ENCODE measurements at regions not wholly inside any gene's neighbourhood (a gene's known extent, or its start where the extent isn't known, plus 50 kb on each side); places are given as distances from the start of the nearest gene placed in this dataset.

DNA sequence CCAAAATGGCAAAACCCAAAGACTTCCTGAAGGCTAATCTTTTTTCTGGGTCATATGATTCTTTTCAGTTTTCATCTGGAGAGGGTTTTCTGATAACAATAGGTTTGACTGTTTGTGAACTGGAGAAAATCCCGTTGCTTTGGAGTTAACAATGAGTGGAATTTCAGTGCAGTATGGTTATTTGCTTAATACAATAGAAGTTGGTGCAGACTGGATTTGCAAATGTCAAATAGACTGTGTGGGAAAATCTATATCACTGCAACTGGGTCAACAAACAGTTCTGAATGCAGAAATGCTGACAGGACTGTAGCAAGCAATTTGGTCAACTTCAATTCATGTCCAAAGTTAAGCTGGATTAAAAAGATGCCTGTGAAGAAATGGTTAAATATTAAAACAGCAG lies 267.5 kb upstream of the ARGLU1 start:
- DNase-seq (ENCODE audit: low read depth, low spot score), result no peak

DNA sequence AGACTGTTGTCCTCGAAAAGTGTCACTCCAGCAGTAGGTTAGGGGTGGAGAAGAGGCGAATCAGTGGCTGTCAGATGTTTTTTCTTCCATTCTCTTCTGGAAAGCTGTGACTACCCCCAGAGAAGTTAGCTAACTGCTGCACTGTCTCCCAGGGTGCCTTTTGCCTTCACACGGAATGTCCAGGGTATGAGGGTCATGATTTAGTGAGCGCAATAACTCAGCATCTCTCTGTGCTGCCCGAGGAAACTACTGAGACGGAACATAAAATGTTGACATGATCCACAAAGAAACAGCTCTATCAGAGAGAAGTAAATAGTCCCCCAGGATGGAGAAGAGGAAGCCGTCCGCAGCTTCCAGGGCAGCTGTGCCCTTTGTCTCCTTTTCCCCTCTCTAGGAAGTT lies 254.0 kb upstream of the ARGLU1 start:
- no peak for DNase-seq (ENCODE audit: low read depth, low spot score)

DNA sequence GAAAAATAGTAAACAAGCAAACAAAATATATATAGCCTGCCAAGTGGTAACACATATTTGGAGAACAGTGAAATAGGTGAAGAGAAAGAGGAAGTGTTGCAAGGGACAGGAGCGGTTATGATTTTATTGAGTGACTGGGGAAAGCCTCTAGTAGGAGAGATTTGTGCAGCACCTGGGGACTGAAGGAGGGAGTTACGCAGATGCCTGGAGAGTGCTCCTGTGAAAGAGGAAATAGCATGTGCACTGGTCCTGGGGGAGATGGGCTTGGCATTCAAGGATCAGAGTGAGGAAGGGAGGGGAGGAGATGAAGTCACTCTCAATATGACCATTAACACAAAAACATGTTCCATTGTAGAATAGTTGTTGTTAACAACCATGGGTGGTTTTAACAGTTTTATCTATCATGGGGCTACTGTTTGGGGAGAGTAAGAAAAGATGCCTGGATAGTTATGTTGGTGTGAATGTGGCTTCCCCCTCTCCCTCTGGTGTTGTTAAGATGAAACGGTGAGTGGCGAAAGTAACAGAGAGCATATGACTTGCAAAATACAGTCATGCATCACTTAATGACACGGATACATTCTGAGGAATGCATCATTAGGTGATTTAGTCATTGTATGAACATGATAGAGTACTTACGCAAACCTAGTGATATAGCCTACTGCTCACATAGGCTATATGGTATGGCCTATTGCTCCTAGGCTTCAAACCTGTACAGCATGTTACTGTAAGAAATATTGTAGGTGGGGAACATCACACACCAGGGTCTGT lies 251.7 kb upstream of the ARGLU1 start:
- DNase-seq (ENCODE audit: low read depth, low spot score), result no peak

DNA sequence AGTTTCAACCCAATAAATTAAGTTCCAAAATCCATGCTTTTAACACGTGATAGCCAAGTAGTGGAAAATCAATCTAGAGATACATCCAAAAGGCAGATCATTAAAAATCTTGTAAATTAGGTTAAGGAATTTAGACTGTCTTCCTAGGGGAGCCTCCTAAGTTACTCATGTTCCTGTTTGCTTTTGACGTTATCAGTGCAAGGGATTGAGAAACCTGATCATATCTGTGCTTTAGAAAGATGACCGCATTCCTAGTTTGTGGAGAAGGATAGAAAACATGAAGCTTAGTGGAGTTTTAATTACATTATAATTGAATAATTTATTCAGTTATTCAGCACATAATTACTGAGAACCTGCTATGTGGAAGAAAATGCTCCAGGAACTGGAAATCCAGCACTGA lies 251.0 kb upstream of the ARGLU1 start:
- no peak for DNase-seq (ENCODE audit: low read depth, low spot score)

DNA sequence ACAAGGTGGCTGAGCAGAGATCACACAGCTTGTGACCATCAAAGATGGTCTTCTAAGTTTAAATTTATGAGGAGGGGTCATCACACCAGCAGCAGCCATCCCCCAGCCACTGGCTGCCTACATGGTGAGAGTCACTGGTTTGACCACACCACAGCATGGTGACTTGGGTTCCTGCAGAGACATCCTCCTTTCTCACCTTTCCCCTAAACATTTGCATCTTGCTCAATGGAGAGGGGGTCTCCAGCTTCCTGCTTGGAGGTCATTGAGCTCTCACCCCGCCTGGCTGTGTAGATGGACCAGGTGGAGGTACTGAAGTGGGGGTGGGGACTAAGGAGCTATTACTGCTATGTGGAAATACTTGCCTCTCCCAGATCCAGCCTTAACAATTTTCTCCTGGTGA lies 247.6 kb upstream of the ARGLU1 start:
- DNase-seq (ENCODE audit: low read depth, low spot score), result no peak

DNA sequence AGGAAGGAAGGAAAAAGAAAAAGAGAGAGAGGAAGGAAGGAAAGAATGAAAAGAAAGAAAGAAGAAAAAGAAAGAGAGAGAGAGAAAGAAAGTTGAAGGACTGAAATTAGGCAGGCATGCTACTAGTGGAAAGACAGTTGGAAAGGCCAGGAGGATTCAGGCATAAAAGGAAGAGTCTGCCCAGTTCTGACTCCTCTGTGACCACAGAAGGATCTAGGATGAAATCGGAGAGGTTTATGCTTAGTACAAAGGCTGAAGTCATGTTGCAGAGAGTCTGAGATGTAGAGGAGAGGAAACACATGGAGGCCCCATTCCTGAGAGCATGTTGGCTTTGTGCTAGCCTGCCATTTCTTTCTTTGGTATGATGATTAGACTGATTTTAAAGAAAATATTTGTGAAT lies 246.5 kb upstream of the ARGLU1 start:
- no peak for DNase-seq (ENCODE audit: low read depth, low spot score)

DNA sequence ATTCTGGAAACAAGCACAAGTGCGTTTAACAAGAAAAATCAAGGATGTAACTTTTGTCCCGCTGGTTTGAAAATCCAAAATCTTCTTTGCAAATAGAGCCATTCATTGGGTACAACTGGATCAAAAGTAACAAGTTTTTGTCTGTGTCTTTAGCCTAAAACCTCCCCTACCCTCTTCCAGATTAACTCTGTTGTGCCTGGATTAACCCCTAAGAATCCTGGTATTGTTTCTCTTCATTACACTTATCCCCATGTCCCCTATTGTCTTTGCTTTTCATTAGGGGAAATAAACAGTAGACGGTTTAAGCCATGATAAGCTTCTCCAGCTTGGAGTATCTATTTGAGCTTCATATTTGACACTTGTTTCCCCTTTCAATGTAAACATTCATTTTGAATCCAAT lies 242.1 kb upstream of the ARGLU1 start:
- no peak for DNase-seq (ENCODE audit: low read depth, low spot score)

DNA sequence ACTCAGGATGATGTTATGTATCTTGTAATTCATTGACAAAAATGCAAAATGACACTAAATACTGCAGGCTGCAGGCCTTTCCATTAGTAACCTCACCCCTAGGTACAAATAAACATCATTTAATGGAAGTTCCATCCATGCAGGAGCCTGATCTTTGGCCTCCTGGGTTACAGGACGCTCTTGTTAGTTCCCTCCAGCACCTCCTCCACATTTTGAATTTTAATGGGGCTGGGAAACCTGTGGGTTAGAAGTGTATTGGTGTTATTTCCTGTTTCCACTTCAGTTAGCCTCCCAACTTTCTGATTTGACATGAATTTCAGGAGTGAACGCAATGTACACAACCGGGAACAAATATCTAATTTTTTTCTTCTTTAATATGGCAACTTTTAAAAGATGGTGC lies 237.1 kb upstream of the ARGLU1 start:
- DNase-seq (ENCODE audit: low read depth, low spot score), result no peak

DNA sequence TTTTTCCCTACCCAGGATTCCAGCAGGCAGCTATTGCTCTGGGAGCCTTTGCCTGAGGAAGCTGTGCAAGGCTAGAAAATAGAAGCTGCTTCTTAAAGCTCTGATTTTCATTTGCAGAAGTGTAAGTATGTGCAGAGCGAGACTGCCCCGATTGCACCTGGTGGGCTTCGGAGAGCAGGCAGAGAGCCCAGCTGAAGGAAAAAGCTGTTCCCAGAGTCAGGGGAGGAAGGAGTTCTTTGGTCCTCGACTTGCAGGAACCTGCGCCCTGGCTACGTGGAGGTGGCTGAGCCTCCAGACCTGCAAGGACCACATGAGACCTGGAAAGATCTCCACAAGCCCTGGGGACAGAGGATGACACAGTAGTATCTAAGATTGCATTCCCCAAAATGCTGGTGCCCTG lies 235.0 kb upstream of the ARGLU1 start:
- DNase-seq (ENCODE audit: low read depth, low spot score), result no peak

DNA sequence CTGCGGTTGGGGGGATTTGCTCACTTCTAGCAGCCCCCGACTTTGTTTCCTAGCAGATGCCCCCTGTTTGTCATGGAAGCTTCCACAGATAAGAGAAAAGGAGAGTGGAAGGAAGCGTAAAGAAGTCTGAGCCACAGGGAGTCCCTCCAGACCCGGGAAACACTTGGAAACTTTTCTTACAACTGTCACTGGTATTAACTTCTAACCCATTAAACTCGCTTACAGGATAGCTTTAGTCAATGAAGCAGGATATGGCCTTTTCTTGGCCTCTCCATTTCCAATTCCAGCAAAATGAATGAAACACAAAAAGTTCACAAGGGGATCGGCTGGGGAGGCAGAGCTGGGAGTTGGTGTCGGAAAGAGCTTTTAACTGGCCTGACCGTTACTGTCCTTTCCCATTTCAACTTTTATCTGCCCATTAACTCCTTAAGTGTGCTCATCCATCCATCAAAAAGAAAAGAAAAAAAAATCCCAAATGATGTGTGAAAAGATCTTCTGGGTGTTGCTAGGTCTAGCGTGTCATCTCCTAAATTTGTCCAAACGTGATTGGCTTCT lies 231.9 kb upstream of the ARGLU1 start:
- no peak for DNase-seq (ENCODE audit: low read depth, low spot score)

DNA sequence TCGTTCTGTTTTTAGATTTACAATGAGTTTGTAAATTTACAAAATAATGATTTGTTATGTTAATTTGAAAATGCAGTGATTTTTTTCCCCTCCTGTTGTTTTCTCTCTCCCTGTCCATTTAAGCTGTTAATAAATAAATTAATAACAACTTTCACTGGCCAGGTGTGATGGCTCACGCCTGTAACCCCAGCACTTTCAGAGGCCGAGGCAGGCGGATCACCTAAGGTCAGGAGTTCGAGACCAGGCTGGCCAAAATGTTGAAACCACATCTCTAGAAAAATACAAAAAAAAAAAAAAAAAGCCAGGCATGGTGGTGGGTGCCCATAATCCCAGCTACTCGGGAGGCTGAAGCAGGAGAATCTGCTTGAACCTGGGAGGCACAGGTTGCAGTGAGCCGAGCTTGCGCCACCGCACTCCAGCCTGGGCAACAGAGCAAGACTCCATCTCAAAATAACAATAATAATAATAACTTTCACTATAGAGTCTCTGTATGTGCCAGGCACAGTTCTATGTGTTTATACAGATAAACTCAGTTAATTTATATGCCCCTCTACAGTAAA lies 229.2 kb upstream of the ARGLU1 start:
- no peak for DNase-seq (ENCODE audit: low read depth, low spot score)

DNA sequence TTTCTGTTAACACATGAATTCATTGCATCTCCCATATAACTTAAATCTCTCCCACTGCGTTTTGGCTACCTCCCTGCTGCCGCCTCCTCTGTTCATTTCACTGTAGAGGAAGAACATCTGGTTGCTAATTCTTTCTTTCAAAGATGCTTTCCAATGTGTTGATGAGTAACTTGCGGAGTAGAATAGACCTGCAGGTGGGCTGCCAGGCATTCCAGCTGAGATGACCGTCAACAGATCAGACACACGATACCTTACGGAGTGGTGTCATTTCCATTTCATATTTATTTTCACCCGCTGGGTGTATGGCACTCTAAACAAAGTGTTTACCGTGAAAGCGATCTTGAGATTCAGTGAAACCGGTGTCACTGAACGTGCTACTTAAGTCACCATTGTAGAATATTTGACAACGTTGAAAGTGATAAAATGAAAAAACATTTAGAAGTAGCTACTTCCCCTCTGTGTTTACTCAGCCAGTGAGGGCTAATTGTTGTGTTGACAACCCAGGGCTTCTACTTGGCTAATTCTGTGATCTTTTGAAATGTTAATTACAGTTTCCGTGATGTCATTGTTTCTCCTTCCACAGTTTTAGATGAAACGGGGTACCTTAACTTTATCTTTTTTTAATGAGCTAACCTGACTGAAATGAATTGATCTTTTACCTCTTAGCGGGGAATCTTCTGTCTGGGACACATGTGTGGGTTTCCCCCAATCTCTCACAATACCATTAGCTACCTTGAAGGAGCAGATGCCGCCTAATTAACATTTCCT lies 228.5 kb upstream of the ARGLU1 start:
- no peak for DNase-seq (ENCODE audit: low read depth, low spot score)

DNA sequence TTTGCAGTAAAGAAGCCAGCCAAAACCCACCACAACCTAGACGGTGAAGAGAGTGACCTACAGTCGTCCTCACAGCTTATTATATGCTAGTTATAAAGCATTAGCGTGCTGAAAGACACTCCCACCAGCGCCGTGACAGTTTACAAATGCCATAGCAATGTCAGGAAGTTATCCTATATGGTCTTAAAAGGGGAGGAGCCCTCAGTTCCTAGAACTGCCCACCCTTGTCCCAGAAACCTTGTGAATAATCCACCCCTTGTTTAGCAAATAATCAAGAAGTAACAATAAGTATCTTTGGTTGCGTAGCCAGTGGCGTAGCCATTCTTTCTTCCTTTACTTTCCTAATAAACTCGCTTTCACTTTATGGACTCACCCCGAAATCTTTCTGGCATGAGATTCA lies 227.9 kb upstream of the ARGLU1 start:
- DNase-seq (ENCODE audit: low read depth, low spot score), result no peak

DNA sequence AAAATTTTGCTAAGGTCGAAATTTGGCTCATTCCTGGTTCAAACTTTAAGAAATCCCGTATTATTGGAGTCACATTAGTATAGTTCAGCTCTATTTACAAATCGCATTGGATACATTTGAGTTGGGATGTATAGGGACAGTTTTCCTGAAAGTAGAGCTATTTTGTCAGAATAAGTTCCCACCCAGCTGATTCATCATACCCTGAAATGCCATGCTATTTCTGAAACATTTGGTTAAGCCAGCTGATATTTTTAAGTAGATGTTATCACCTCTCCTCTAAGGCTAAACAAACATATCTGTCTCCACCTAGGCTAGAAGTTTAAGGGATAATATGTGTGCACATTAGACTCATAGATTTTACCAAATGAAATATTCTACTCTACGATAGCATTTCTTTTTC lies 226.2 kb upstream of the ARGLU1 start:
- DNase-seq (ENCODE audit: low read depth, low spot score), result no peak

DNA sequence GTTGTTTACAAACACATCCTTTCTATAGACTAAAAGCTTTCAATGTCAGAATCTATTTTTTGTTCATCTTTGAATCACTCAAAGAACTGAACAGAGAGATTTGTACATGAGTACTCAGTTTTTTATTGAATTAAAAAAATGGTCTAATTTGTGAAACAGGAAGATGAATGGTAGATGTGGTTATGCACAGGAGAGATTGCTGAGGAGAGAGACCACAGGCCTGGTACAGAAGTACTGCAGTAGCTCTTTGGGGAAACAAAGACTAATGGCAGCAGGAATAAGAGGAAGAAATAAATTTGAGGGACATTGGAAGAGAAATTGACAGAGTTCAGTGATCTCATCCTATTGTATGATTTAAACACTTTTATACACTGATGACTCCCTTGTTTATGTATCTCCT lies 222.0 kb upstream of the ARGLU1 start:
- no peak for DNase-seq (ENCODE audit: low read depth, low spot score)

DNA sequence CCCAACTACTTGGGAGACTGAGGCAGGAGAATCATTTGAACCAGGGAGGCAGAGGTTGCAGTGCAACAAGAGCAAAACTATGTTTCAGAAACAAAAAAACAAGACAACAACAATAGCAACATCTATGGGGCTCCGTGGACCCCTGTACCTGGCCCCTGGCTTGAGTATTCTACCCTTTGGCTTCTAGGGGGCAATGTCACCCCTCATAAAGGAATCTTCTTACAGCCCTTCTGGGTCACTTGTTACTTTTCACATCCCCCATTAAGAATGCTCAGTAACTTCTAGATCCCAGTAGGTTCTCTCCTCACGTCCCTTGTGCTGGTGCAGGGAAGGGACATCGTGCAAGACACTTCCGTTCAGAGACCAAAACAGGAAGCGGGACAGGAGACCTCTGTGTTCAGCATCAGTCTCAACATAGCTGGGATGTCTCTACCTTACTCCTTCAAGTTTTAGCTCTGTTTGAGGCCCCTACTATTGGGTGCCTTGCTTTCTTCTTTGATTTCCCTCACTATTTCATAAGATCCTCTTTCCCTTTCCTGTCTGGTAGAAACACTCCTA lies 218.1 kb upstream of the ARGLU1 start:
- no peak for DNase-seq (ENCODE audit: low read depth, low spot score)

DNA sequence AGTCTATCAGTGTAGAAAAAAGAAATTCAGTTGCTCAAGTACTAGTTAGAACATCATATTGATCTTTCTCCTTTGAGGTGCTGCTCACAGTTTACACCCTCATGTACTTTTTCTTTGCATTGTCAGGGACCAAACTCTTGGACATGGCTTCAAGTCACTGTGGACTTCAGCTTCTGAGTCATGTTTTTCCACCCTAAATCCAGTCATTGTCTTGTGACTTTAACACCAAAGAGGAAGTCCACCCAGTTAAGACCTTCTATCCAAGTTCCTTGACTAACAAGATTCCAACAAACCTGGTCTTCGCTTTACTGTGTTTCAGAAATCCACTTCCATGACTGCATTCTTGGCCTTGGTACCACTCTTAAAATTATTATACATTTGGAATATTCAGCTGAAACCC lies 206.7 kb upstream of the ARGLU1 start:
- DNase-seq (ENCODE audit: low read depth, low spot score), result no peak

DNA sequence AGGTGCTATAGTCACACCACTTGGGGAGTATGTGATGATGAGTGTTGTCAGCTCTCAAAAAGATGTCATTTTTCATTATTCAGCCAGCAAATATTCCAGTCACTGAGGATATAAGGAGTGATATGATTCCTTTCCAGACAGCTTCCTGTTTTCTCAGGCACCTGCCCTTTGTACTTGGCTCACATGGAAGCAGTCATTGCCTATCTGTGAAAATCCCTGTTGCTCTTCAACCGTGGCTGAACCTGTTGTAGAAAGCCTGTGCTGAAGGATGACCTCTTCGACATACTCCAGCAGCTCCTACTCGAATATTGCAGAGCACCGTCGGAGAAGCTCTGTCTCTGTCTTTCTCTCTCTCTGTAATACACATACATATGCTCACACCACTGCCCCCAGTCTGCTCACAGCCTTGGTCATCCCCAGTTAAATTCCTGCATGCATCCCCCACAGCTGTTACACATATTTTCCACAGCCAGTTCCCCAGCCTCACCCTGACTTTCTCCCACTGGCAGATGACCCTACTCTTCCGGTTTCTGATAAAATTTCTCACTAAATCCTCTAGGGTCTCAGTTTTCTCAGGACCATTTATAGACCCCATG lies 204.2 kb upstream of the ARGLU1 start:
- DNase-seq (ENCODE audit: low read depth, low spot score), result no peak

DNA sequence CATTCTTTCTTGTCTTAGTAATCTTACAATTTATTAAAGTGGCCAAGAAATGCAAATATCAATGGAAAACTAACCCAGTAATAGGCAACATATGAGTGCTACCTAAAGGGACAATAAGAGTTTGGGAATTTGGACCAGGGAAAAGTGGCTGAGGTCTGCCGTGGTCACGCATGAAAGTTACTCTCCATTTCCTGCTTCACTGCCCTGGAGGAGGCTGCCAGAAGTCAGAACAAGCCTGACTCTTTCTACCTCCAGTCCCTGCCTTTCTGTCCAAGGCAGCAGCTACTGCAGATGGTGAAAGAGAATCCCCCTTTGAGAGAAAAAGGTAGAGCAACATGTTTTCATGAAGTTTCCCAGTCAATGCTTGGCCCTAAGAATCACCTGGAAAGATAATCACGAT lies 201.1 kb upstream of the ARGLU1 start:
- no peak for DNase-seq (ENCODE audit: low read depth, low spot score)

DNA sequence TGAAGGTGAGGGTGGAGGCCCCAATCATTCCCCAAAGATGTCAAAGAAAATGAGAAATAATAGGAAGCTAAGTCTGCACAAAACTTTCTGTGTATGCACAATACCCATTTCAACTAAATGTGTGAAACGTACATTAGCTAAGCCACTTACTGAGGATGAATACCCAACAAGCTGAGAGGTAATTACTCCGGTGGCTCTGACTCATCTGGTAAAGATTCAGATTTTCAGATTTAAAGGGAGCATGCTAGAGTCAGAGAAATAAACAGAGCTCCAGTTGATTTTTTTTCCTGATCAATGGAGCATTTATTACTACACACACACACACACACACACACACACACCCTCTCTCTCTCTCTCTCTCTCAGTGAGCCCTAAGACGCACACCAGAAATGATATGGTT lies 194.8 kb upstream of the ARGLU1 start:
- DNase-seq (ENCODE audit: low read depth, low spot score), result no peak

DNA sequence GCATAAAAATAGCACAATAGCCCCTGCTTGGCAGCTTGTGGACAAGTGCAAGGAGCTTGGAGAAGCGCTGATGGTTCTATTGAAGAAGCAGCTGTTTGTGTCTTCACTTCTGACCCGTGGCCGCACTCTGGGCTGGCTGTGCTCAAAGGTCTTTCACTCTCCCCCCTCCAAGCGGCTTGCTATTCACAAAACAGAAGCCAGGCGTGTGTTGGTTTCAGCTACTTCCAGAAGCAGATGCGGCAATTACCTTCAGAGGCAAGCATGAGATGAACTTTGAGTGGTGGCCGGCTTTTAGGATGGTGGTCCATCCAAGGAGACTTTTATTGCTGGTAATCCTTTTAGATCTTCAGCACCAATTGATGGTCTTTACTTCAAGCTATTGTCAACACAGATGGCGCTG lies 188.5 kb upstream of the ARGLU1 start:
- no peak for DNase-seq (ENCODE audit: low read depth, low spot score)

DNA sequence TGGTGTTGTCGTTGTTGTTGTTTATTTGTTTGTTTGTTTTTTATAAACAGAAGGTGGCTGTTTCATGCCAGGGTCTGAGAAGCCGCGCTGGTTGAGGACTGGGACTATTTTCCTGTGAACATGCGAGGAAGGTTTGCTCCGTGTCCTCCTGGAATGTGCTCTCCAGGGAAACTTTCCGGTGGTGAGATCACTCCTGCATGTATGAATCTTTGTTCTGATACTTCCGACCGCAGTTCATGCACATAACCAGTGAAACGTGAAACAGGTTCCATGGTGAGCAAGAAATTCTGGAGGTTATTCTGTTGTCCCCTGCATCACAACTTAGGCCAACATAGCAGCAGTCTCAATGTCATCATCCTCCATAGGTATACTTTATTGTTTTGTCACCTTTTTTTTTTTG lies 187.6 kb upstream of the ARGLU1 start:
- DNase-seq (ENCODE audit: low read depth, low spot score), result no peak

All from pulmonary artery endothelial cell (primary cell).